A673 (cell line): ENCODE measurements at regions not wholly inside any gene's neighbourhood (a gene's known extent, or its start where the extent isn't known, plus 50 kb on each side); places are given as distances from the start of the nearest gene placed in this dataset.

Experiments
- BruUV-seq: library from RNA; stranded (reverse); fragments of 400-500 nt; replicated peaks from 2 replicates; lab custom pipeline; 2021; lab: Mats Ljungman, UMichigan
- CTCF ChIA-PET: fragments of 300-600 bp; sonication (Branson Sonifier 250); formaldehyde crosslinking; loops from one replicate; lab custom pipeline; 2022; ENCODE audit warnings: antibody characterized with exemption; lab: Charles Lee
- POLR2A ChIA-PET: fragments of 300-600 bp; sonication (Branson Sonifier 250); formaldehyde crosslinking; loops from one replicate; lab custom pipeline; 2022; ENCODE audit warnings: antibody characterized with exemption; ENCODE audit not compliant: low non-redundant PET; lab: Charles Lee
- DNase-seq: peaks from one replicate; pipeline ENCODE4 v3.0.0-alpha.2; 2015; ENCODE audit warnings: low spot score
- H3K27ac ChIP-seq: fragments of 200-600 bp; sonication (generic); 2 replicates; pipeline ENCODE4 v1.5.1; 2016; ENCODE audit warnings: mixed run types, low read depth, mild to moderate bottlenecking, mixed read lengths, antibody characterized with exemption, low read length; ENCODE audit not compliant: poor library complexity, severe bottlenecking
- H3K27me3 ChIP-seq: fragments of 200-600 bp; sonication (generic); replicated peaks from 2 replicates; pipeline ENCODE4 v1.6.1; 2017; ENCODE audit warnings: mixed run types, low read depth, mild to moderate bottlenecking, mixed read lengths, antibody characterized with exemption, low read length; ENCODE audit not compliant: insufficient read depth, poor library complexity
- H3K36me3 ChIP-seq: fragments of 200-600 bp; sonication (generic); 2 replicates; pipeline ENCODE4 v1.6.1; 2016; ENCODE audit warnings: mixed run types, mild to moderate bottlenecking, mixed read lengths, antibody characterized with exemption, low read length; ENCODE audit not compliant: insufficient read depth, poor library complexity, severe bottlenecking
- H3K4me1 ChIP-seq: fragments of 200-600 bp; sonication (generic); 2 replicates; pipeline ENCODE4 v1.6.1; 2017; ENCODE audit warnings: mixed run types, mild to moderate bottlenecking, mixed read lengths, antibody characterized with exemption, low read length; ENCODE audit not compliant: insufficient read depth, poor library complexity, severe bottlenecking
- H3K4me3 ChIP-seq: fragments of 200-600 bp; sonication (generic); 2 replicates; pipeline ENCODE4 v1.5.1; 2016; ENCODE audit warnings: low read depth, mixed run types, mild to moderate bottlenecking, mixed read lengths, low read length; ENCODE audit not compliant: poor library complexity, severe bottlenecking
- H3K9me3 ChIP-seq: fragments of 200-600 bp; sonication (generic); 2 replicates; pipeline ENCODE4 v1.6.1; 2016; ENCODE audit warnings: mixed run types, low read depth, mild to moderate bottlenecking, mixed read lengths, antibody characterized with exemption, low read length; ENCODE audit not compliant: poor library complexity, severe bottlenecking
- CTCF ChIP-seq: fragments of 300-800, 200-600 bp; sonication (generic); conservative IDR thresholded peaks from 2 replicates; pipeline ENCODE4 v1.5.1; 2017; ENCODE audit warnings: low read depth, mild to moderate bottlenecking, antibody characterized with exemption, low read length, moderate library complexity, mixed read lengths
- EZH2 ChIP-seq: fragments of 200-600 bp; sonication (generic); IDR thresholded peaks from 2 replicates; pipeline ENCODE4 v1.6.1; 2017; ENCODE audit warnings: borderline replicate concordance, low read depth, mild to moderate bottlenecking, mixed read lengths, antibody characterized with exemption, low read length; ENCODE audit not compliant: poor library complexity, severe bottlenecking
- intact Hi-C: fragments of 100-400 bp; cut with micrococcal nuclease; formaldehyde crosslinking; loops from one replicate; pipeline ENCODE4 v1.10.0; 2022; ENCODE audit not compliant: unreplicated experiment

GRCh38 chr4:20592663-20593062 lies 107.6 kb upstream of the PACRGL start:
- no TSS peak for BruUV-seq
- no peak for DNase-seq
- Histone ChIP-seq H3K36me3 (no peaks in the 10 kb centered on the region), H3K4me3 (no peak overlapping the region), H3K9me3 (no peaks in the 10 kb centered on the region), H3K4me1 (no peaks in the 10 kb centered on the region), H3K27me3 (no peaks in the 10 kb centered on the region), H3K27ac (no peak overlapping the region)
- POLR2A ChIA-PET, result no interaction called here
- TF ChIP-seq CTCF, result no peak
- no peak for TF ChIP-seq EZH2
- CTCF ChIA-PET, result no interaction called here
- intact Hi-C loops, result no loop called here

GRCh38 chr4:20598626-20599025 lies 101.6 kb upstream of the PACRGL start:
- H3K4me3 ChIP-seq, result no peak overlapping the region
- H3K27ac ChIP-seq, result no peak overlapping the region
- TF ChIP-seq CTCF, result no peak
- TF ChIP-seq EZH2, result no peak
- POLR2A ChIA-PET, result no interaction called here
- no peak for DNase-seq
- no peaks in the 10 kb centered on the region for H3K9me3 ChIP-seq
- intact Hi-C loops, result no loop called here
- H3K4me1 ChIP-seq, result no peaks in the 10 kb centered on the region
- no peaks in the 10 kb centered on the region for H3K36me3 ChIP-seq
- CTCF ChIA-PET, result no interaction called here
- H3K27me3 ChIP-seq, result no peaks in the 10 kb centered on the region
- BruUV-seq, result no TSS peak

- Histone ChIP-seq H3K36me3 (no peaks in the 10 kb centered on the region), H3K27ac (no peak overlapping the region), H3K4me1 (no peaks in the 10 kb centered on the region), H3K4me3 (no peak overlapping the region), H3K9me3 (no peaks in the 10 kb centered on the region), H3K27me3 (no peaks in the 10 kb centered on the region)
- POLR2A ChIA-PET, result no interaction called here
- no TSS peak for BruUV-seq
- DNase-seq, result peak; percentile 37
- CTCF ChIA-PET, result no interaction called here
- intact Hi-C loops, result no loop called here
- TF ChIP-seq CTCF (no peak), EZH2 (no peak)
Measured at GRCh38 chr4:20603671-20604313, 96.5 kb upstream of the PACRGL start.
